D721Med (cell line): ENCODE measurements at regions not wholly inside any gene's neighbourhood (a gene's known extent, or its start where the extent isn't known, plus 50 kb on each side); places are given as distances from the start of the nearest gene placed in this dataset.
"Not testable (repeated sequence)": the region's sequence is repeated elsewhere in the genome, so short reads cannot be mapped to it uniquely, and the experiment has no call there.

ENCODE experiments used
- DNase-seq: peaks from one replicate; pipeline ENCODE4 v3.0.0; 2011; ENCODE audit warnings: low spot score; ENCODE audit not compliant: insufficient read length
- FAIRE-seq: peaks from 2 replicates; lab custom pipeline; 2011; peaks lifted over from hg19 to GRCh38; lab: Jason Lieb, UNC
- TF ChIP-seq, protein P1 (sequence below): IDR thresholded peaks from 2 replicates; pipeline ENCODE4 v1.5.1; 2012; ENCODE audit warnings: mild to moderate bottlenecking, control low read depth; ENCODE audit not compliant: insufficient read depth; ENCODE audit errors: missing control alignments

DNA sequence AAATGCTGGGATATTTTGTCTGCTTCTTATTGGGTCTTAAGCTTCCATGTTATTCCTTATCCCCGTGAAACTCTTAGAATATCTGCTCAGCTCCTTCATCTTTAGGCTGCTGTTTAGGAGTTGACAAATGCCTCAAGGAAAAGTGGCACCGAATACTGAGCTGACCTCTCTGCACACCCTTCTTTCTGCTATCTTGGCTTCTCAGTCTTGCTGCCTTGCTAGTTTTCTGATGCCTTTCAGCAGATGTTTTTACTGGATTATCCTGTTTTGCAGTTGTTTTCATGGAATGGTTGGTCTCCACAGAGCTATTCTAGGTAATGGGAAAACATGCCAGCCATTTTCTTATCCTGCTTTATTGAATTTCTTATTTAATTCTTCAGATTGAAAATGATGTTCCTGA, 86.3 kb downstream of the GYPE start:
- TF ChIP-seq, protein P1, sequence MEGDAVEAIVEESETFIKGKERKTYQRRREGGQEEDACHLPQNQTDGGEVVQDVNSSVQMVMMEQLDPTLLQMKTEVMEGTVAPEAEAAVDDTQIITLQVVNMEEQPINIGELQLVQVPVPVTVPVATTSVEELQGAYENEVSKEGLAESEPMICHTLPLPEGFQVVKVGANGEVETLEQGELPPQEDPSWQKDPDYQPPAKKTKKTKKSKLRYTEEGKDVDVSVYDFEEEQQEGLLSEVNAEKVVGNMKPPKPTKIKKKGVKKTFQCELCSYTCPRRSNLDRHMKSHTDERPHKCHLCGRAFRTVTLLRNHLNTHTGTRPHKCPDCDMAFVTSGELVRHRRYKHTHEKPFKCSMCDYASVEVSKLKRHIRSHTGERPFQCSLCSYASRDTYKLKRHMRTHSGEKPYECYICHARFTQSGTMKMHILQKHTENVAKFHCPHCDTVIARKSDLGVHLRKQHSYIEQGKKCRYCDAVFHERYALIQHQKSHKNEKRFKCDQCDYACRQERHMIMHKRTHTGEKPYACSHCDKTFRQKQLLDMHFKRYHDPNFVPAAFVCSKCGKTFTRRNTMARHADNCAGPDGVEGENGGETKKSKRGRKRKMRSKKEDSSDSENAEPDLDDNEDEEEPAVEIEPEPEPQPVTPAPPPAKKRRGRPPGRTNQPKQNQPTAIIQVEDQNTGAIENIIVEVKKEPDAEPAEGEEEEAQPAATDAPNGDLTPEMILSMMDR, result no peak
- DNase-seq, result no peak
- FAIRE-seq, result no peak

GRCh38 chr4:143817866-143818265, 87.5 kb downstream of the GYPE start:
- DNase-seq, FAIRE-seq: not testable (repeated sequence)

DNA sequence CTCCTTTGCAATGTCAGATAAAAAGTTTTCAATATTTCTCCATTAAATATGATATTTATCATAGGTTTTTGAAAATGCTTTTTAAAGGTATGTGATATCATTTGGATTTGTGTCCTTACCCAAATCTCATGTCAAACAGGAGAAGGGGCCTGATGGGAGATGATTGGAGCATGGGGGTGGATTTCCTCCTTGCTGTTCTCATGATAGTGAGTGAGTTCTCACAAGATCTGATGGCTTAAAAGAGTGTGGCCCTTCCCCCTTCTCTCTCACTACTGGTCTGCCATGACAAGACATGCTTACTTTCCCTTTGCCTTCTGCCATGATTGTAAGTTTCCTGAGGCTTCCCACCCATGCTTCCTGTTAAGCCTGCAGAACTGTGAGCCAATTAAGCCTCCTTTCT, 90.0 kb downstream of the GYPE start:
- not testable (repeated sequence) for DNase-seq, FAIRE-seq

- not testable (repeated sequence) for DNase-seq, FAIRE-seq
Measured at GRCh38 chr4:143813431-143814154, 91.8 kb downstream of the GYPE start.

DNA sequence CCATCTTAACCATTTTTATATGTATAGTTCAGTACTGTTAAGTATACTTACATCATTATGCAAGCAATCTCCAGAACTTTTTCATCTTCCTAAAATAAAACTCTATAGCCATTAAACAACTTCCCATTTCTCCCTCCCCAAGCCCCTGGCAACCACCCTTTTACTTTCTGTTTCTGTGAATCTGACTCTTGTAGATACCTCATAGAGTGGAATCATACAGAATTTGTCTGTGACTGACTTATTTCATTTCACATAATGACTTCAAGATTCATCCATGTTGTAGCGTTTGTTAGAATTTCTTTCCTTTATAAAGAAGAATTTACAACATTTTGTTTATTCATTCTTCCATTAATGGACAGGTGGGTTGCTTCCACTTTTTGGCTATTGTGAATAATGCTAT, 91.2 kb upstream of the FREM3 start:
- DNase-seq, FAIRE-seq: not testable (repeated sequence)

GRCh38 chr4:143790425-143790824, 90.0 kb upstream of the FREM3 start:
- DNase-seq, FAIRE-seq: not testable (repeated sequence)

GRCh38 chr4:143789618-143790017, 89.1 kb upstream of the FREM3 start:
- not testable (repeated sequence) for DNase-seq, FAIRE-seq

DNA sequence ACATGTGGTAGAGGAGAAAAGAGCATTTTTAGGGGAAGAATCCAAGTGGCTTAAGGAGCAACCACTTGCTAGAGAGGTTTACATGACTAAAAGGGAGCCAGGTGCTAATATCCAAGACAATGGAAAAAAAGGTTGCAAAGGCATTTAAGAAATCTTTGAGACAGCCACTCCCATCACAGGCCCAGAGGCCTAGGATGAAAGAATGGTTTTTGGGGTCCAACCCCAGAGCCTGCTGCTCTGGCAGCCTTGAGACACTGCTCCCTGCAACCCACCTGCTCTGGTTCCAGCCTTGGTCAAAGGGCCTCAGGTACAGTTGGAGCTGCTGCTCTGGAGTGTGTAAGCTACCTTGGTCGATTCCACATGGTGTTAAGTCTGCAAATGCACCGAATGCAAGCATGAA, 84.1 kb upstream of the FREM3 start:
- FAIRE-seq (no peak), DNase-seq (no peak)
- TF ChIP-seq, protein P1, result no peak

GRCh38 chr4:143782521-143782920, 82.0 kb upstream of the FREM3 start:
- FAIRE-seq (no peak), DNase-seq (no peak)
- TF ChIP-seq, protein P1, result no peak

- FAIRE-seq, result peak; percentile 38
- TF ChIP-seq, protein P1, result peak; percentile 59
- no peak for DNase-seq
Measured at GRCh38 chr4:143773998-143774895, 73.8 kb upstream of the FREM3 start.
